Tongue (tissue), 1 donor: ENCODE measurements at regions not wholly inside any gene's neighbourhood (a gene's known extent, or its start where the extent isn't known, plus 50 kb on each side); places are given as distances from the start of the nearest gene placed in this dataset.

ENCODE experiments used
- DNase-seq: peaks from one replicate; pipeline ENCODE4 v3.0.0-alpha.2; 2015

- peak; percentile 30 for DNase-seq
These were observed 186.8 kb downstream of the KIF2B start for GRCh38 chr17:54009502-54009901.

- no peak for DNase-seq
These were observed 190.3 kb downstream of the KIF2B start for GRCh38 chr17:54013072-54013471.

- no peak for DNase-seq
These were observed 193.0 kb downstream of the KIF2B start for GRCh38 chr17:54015734-54016133.

- DNase-seq, result no peak
These were observed 198.7 kb downstream of the KIF2B start for GRCh38 chr17:54021418-54021817.

GRCh38 chr17:54028986-54029580 is 206.4 kb downstream of the KIF2B start:
- DNase-seq, result no peak

GRCh38 chr17:54029986-54030385 is 207.3 kb downstream of the KIF2B start:
- no peak for DNase-seq

- no peak for DNase-seq
These were observed 223.8 kb downstream of the KIF2B start for GRCh38 chr17:54046570-54046969.

- no peak for DNase-seq
These were observed 240.9 kb downstream of the KIF2B start for GRCh38 chr17:54063639-54064038.

- DNase-seq, result no peak
These were observed 262.3 kb downstream of the KIF2B start for GRCh38 chr17:54085020-54085419.

GRCh38 chr17:54085934-54086333 is 263.2 kb downstream of the KIF2B start:
- peak; percentile 4 for DNase-seq

GRCh38 chr17:54096216-54096615 is 273.5 kb downstream of the KIF2B start:
- DNase-seq, result no peak

GRCh38 chr17:54099221-54099620 is 276.5 kb downstream of the KIF2B start:
- DNase-seq, result no peak

GRCh38 chr17:54102246-54102645 is 279.5 kb downstream of the KIF2B start:
- DNase-seq, result no peak

- no peak for DNase-seq
These were observed 288.8 kb downstream of the KIF2B start for GRCh38 chr17:54111576-54111975.

- DNase-seq, result peak; percentile 9
These were observed 294.7 kb downstream of the KIF2B start for GRCh38 chr17:54117452-54117851.

GRCh38 chr17:54124456-54124855 is 301.7 kb downstream of the KIF2B start:
- DNase-seq, result no peak

GRCh38 chr17:54153423-54153822 is 330.7 kb downstream of the KIF2B start:
- DNase-seq, result no peak

GRCh38 chr17:54157542-54157941 is 334.8 kb downstream of the KIF2B start:
- DNase-seq, result no peak

- peak; percentile 64 for DNase-seq
These were observed 349.6 kb downstream of the KIF2B start for GRCh38 chr17:54172096-54172984.

GRCh38 chr17:54172985-54173316 is 350.2 kb downstream of the KIF2B start:
- DNase-seq, result no peak

- DNase-seq, result peak; percentile 9
These were observed 355.0 kb downstream of the KIF2B start for GRCh38 chr17:54177606-54178308.

- peak; percentile 88 for DNase-seq
These were observed 358.2 kb downstream of the KIF2B start for GRCh38 chr17:54180950-54181349.

- DNase-seq, result no peak
These were observed 368.5 kb downstream of the KIF2B start for GRCh38 chr17:54191261-54191660.
